ENCODE measurements at regions not wholly inside any gene's neighbourhood (a gene's known extent, or its start where the extent isn't known, plus 50 kb on each side); places are given as distances from the start of the nearest gene placed in this dataset.

DNA sequence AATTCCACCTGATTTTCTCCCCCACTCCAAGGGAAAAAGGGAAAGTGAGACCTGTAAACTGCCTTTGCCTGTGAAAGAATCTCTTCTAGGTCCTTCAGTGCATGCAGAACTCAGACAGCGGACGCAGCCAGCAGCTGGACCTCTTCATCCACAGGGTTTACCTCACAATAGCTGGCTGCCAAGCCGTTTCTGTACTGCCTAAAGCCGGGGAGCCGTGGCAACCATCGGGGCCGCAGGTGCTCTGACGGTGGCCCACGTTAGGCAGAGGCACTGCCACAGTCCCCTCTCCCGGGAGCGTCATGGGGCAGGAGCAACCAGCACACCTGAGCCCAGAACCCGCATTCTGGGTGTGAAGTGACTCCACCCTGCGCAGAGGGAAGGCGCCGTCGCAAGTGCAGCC, 206.1 kb downstream of the TTLL2 start:
- Histone ChIP-seq H3K4me1 (peaks cover 0 to 5% (median 0%) of the 10 kb centered on the region in 3 donors), H3K4me3 (no peak overlapping the region), H3K27ac (no peak overlapping the region), H3K27me3 (no peaks in the 10 kb centered on the region), H3K36me3 (no peaks in the 10 kb centered on the region), H3K9me3 (no peaks in the 10 kb centered on the region)
- WGBS, 2 donors, result 87 to 88% methylated on average over 16 of the region's 16 CpGs
- intact Hi-C loops (cut with DNase I), result no loop called here
- TF ChIP-seq, protein P1, sequence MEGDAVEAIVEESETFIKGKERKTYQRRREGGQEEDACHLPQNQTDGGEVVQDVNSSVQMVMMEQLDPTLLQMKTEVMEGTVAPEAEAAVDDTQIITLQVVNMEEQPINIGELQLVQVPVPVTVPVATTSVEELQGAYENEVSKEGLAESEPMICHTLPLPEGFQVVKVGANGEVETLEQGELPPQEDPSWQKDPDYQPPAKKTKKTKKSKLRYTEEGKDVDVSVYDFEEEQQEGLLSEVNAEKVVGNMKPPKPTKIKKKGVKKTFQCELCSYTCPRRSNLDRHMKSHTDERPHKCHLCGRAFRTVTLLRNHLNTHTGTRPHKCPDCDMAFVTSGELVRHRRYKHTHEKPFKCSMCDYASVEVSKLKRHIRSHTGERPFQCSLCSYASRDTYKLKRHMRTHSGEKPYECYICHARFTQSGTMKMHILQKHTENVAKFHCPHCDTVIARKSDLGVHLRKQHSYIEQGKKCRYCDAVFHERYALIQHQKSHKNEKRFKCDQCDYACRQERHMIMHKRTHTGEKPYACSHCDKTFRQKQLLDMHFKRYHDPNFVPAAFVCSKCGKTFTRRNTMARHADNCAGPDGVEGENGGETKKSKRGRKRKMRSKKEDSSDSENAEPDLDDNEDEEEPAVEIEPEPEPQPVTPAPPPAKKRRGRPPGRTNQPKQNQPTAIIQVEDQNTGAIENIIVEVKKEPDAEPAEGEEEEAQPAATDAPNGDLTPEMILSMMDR (IDR thresholded peaks at IDR 0.05), result no peak
- ATAC-seq (no peak), FAIRE-seq (no peak), DNase-seq (no peak)

DNA sequence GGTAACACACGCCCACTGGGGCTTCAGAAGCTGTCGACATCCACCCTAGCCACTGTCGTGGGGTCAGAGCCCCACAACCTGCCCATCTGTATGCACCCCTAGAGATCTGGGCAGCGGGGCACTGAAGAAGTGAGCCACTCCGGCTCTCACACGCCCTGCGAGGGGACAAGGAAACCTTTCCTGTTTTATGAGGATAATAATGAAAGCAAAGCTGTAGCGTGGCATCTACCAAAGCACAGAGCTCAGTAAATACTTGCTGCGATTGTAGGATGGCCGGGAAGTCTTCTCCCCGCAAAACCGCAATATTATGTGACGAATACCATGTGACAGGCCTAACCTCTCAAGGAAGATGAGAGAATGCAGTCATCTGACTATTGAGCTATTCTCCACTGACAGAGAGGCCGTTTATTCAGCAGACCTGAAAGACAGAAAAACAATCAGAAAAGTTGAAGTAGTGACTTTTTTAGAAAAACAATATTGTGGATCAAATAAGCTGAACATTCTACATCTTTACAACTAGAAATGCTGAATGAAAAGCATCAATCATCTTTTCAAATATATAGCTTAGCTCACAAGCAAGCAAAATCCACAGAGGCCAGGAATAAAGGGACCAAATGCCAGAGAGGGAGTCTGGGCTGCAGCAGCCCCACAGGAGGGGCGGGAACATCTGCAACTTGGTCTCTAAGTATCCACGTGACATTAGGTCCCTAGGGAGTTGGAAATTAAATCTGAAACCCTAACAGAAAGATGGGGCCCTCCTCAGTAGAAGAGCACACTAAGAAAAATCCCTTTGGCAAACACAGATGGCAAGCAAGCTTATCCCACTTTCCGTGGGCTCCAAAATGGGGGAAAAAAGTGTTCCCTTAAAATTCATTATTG, 207.8 kb downstream of the TTLL2 start:
- DNase-seq, result no peak
- Histone ChIP-seq H3K36me3 (no peaks in the 10 kb centered on the region), H3K27ac (no peak overlapping the region), H3K4me1 (peaks cover 0 to 5% (median 0%) of the 10 kb centered on the region in 3 donors), H3K27me3 (no peaks in the 10 kb centered on the region), H3K9me3 (no peaks in the 10 kb centered on the region), H3K4me3 (no peak overlapping the region)
- TF ChIP-seq, protein P1 (IDR thresholded peaks at IDR 0.05), result no peak
- intact Hi-C loops (cut with DNase I), result no loop called here
- WGBS, 2 donors, result 93 to 97% methylated on average over 17 of the region's 17 CpGs
- no peak for ATAC-seq
- FAIRE-seq, result no peak

DNA sequence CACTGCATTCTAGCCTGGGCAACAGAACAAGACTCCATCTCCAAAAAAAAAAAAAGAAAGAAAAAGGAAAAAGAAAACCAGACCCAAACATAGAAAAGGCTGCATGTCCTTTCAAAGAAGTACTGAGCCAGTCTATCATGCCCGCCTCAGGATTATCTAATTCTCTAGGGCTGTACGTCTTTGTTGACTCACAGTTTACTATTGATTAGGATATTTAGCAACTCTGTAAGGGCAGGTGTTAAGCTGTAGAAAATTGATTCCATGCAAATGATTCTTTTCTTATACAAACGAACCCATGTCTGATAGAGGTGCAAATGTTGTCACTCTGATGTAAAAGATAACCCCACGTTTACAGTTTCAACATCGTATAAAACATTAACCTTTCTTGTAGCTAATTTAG, 209.0 kb downstream of the TTLL2 start:
- Histone ChIP-seq H3K36me3 (no peaks in the 10 kb centered on the region), H3K27ac (no peak overlapping the region), H3K4me1 (peaks cover 0 to 5% (median 0%) of the 10 kb centered on the region in 3 donors), H3K9me3 (no peaks in the 10 kb centered on the region), H3K4me3 (no peak overlapping the region), H3K27me3 (no peaks in the 10 kb centered on the region)
- peak; percentile 58 to 81 (median 66) for ATAC-seq
- 9 to 10% methylated on average over 5 of the region's 5 CpGs for WGBS, 2 donors
- TF ChIP-seq, protein P1 (IDR thresholded peaks at IDR 0.05), result no peak
- intact Hi-C loops (cut with DNase I), result no loop called here
- no peak for FAIRE-seq
- no peak for DNase-seq

GRCh38 chr6:167537816-167538215, 212.9 kb downstream of the TTLL2 start:
- FAIRE-seq (no peak), DNase-seq (no peak), ATAC-seq (no peak)
- Histone ChIP-seq H3K4me1 (peaks cover 0 to 5% (median 0%) of the 10 kb centered on the region in 3 donors), H3K36me3 (no peaks in the 10 kb centered on the region), H3K27me3 (no peaks in the 10 kb centered on the region), H3K9me3 (no peaks in the 10 kb centered on the region), H3K4me3 (no peak overlapping the region), H3K27ac (no peak overlapping the region)
- TF ChIP-seq, protein P1 (IDR thresholded peaks at IDR 0.05), result no peak
- 47 to 89% methylated on average over 2 of the region's 2 CpGs for WGBS, 2 donors
- intact Hi-C loops (cut with DNase I), result no loop called here

DNA sequence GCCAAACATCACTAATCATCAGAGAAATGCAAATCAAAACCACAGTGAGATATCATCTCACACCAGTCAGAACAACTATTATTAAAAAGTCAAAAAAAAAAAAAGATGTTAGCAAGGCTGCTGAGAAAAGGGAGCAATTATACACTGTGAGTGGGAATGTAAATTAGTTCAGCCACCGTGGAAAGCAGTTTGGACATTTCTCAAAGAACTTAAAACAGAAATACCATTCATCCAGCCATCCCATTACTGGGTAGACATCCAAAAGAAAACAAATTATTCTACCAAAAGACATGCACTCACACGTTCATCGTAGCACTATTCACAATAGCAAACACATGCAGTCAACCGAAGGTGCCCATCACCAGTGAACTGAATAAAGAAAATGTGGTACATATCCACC, 213.9 kb downstream of the TTLL2 start:
- FAIRE-seq (no peak), DNase-seq (no peak), ATAC-seq (no peak)
- Histone ChIP-seq H3K27ac (no peak overlapping the region), H3K4me3 (no peak overlapping the region), H3K36me3 (no peaks in the 10 kb centered on the region), H3K4me1 (peaks cover 0 to 3% (median 0%) of the 10 kb centered on the region in 3 donors), H3K27me3 (no peaks in the 10 kb centered on the region), H3K9me3 (no peaks in the 10 kb centered on the region)
- 53 to 57% methylated on average over 4 of the region's 4 CpGs for WGBS, 2 donors
- intact Hi-C loops (cut with DNase I), result no loop called here
- TF ChIP-seq, protein P1 (IDR thresholded peaks at IDR 0.05), result no peak
